ENCODE measurements at regions not wholly inside any gene's neighbourhood (a gene's known extent, or its start where the extent isn't known, plus 50 kb on each side); places are given as distances from the start of the nearest gene placed in this dataset.
"Not testable (repeated sequence)": the region's sequence is repeated elsewhere in the genome, so short reads cannot be mapped to it uniquely, and the experiment has no call there.

DNA sequence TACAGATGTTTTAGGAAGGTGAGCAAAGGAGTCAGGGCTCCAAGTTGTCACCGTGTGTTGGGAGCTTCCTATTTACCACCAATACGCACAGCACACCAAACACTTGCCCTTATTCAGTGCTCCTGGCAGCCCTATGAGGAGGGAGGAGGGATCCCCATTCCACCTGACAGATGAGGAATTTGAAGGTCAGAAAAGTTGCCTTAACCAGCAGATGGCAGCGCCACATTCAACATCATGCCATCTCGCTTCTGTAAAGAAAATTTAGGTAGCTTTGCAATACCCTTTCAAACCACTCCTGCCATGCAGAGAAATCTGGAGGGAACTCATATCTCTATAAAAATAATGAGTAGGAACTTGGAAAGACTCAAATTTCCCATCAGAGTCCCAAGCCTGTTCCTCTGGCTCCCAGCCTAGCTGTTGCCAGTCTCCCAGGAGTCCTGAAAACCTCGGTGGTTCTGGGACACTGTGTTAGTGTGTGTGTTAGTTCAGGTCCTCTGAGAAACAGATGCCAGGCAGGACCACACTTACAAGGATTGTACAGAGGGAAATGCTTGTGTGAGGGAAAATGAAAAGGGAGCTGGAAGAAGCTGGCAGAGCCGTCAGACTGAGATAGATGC, 410.5 kb downstream of the MED13L start:
- H4K20me1 ChIP-seq (replicated peaks; ENCODE audit: control insufficient read depth, extremely low read depth, insufficient read depth, low read length): no peaks in the 10 kb centered on the region
- no peak for FAIRE-seq
- no peak for TF ChIP-seq GATA2 (IDR thresholded peaks at IDR 0.05; ENCODE audit: insufficient read depth, insufficient read length, low read depth, low read length)
- TF ChIP-seq, protein P1, sequence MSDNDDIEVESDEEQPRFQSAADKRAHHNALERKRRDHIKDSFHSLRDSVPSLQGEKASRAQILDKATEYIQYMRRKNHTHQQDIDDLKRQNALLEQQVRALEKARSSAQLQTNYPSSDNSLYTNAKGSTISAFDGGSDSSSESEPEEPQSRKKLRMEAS (IDR thresholded peaks at IDR 0.05; ENCODE audit: insufficient read depth, insufficient read length): no peak
- no peak for TF ChIP-seq CTCF (IDR thresholded peaks at IDR 0.05; ENCODE audit: extremely low read depth in 1 of 2, insufficient read depth in 1 of 2, low read depth in 1 of 2, low read length in 2 of 2)
- TF ChIP-seq POLR2A (IDR thresholded peaks at IDR 0.05; ENCODE audit: low read depth, low read length): no peak
- TF ChIP-seq FOS (IDR thresholded peaks at IDR 0.05; ENCODE audit: borderline replicate concordance, insufficient read depth, low read length): no peak
- TF ChIP-seq POLR2AphosphoS5 (IDR thresholded peaks at IDR 0.05; ENCODE audit: insufficient read depth, low read depth, low read length): no peak
- TF ChIP-seq JUN (IDR thresholded peaks at IDR 0.05; ENCODE audit: borderline replicate concordance, insufficient read depth, insufficient read length, low read depth): no peak
- TF ChIP-seq EZH2 (IDR thresholded peaks at IDR 0.05; ENCODE audit: borderline replicate concordance, low read depth, low read length, severe bottlenecking): no peak
- no peak for TF ChIP-seq MYC (IDR thresholded peaks at IDR 0.05; ENCODE audit: low read depth, low read length)
- CTCF ChIA-PET: interaction anchor here (0.6 kb wide), 1 partner anchor 21 kb away, joined by 3 read pairs; no protein-coding TSS in a partner anchor
- POLR2A ChIA-PET: no interaction called here
- no peak overlapping the region for H3K9ac ChIP-seq (replicated peaks; ENCODE audit: extremely low read depth, insufficient read depth, low read length)
- BruUV-seq (replicated peaks): no TSS peak
- no peak overlapping the region for H2AFZ ChIP-seq (ENCODE audit: low read depth, low read length)
- intact Hi-C loops (cut with micrococcal nuclease): no loop called here
- H3K4me2 ChIP-seq (ENCODE audit: insufficient read depth, low read length): no peak overlapping the region
- no peaks in the 10 kb centered on the region for H3K79me2 ChIP-seq (ENCODE audit: control insufficient read depth, insufficient read depth, low read length)
- H3K4me3 ChIP-seq (replicated peaks in 1 of 3; ENCODE audit: insufficient read depth in 1 of 3, low read depth in 1 of 3, low read length in 3 of 3): no peak overlapping the region
- no peaks in the 10 kb centered on the region for H3K4me1 ChIP-seq (ENCODE audit: control insufficient read depth, extremely low read depth, insufficient read depth, low read length)
- no peak overlapping the region for H3K27ac ChIP-seq (ENCODE audit: insufficient read depth, low read depth, low read length)
- H3K9me3 ChIP-seq (replicated peaks; ENCODE audit: control insufficient read depth, insufficient read depth, low read length): no peaks in the 10 kb centered on the region
- no peaks in the 10 kb centered on the region for H3K9me1 ChIP-seq (replicated peaks; ENCODE audit: control insufficient read depth, extremely low read depth, insufficient read depth, low read length)
- no peaks in the 10 kb centered on the region for H3K36me3 ChIP-seq (ENCODE audit: control insufficient read depth in 2 of 2, extremely low read depth in 1 of 2, insufficient read depth in 2 of 2, low read length in 2 of 2)
- H3K27me3 ChIP-seq (ENCODE audit: control insufficient read depth in 2 of 2, insufficient read depth in 2 of 2, low read length in 2 of 2): no peaks in the 10 kb centered on the region
- DNase-seq (ENCODE audit: low read depth, low spot score): no peak
- dilution Hi-C loops (cut with MboI; ENCODE audit: extremely low pct_ligation_motif_present, low sequenced_read_pairs): no loop called here

DNA sequence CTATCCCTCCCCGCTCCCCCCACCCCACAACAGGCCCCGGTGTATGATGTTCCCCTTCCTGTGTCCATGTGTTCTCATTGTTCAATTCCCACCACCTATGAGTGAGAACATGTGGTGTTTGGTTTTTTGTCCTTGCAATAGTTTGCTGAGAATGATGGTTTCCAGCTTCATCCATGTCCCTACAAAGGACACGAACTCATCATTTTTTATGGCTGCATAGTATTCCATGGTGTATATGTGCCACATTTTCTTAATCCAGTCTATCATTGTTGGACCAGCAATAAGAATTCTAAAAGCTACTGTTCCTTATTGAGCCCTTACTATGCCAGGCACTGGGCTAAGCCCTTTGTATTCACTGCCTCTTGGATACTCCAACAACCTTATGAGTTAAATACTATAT, 411.2 kb downstream of the MED13L start:
- H4K20me1 ChIP-seq (replicated peaks; ENCODE audit: control insufficient read depth, extremely low read depth, insufficient read depth, low read length); H3K4me1 ChIP-seq (ENCODE audit: control insufficient read depth, extremely low read depth, insufficient read depth, low read length); H3K36me3 ChIP-seq (ENCODE audit: control insufficient read depth in 2 of 2, extremely low read depth in 1 of 2, insufficient read depth in 2 of 2, low read length in 2 of 2); H3K4me3 ChIP-seq (replicated peaks in 1 of 3; ENCODE audit: insufficient read depth in 1 of 3, low read depth in 1 of 3, low read length in 3 of 3); H2AFZ ChIP-seq (ENCODE audit: low read depth, low read length); DNase-seq (ENCODE audit: low read depth, low spot score); H3K9ac ChIP-seq (replicated peaks; ENCODE audit: extremely low read depth, insufficient read depth, low read length); FAIRE-seq; BruUV-seq (replicated peaks); intact Hi-C loops (cut with micrococcal nuclease); dilution Hi-C loops (cut with MboI; ENCODE audit: extremely low pct_ligation_motif_present, low sequenced_read_pairs); H3K9me3 ChIP-seq (replicated peaks; ENCODE audit: control insufficient read depth, insufficient read depth, low read length); H3K27me3 ChIP-seq (ENCODE audit: control insufficient read depth in 2 of 2, insufficient read depth in 2 of 2, low read length in 2 of 2); H3K4me2 ChIP-seq (ENCODE audit: insufficient read depth, low read length); CTCF ChIA-PET; H3K27ac ChIP-seq (ENCODE audit: insufficient read depth, low read depth, low read length); POLR2A ChIA-PET; H3K9me1 ChIP-seq (replicated peaks; ENCODE audit: control insufficient read depth, extremely low read depth, insufficient read depth, low read length); H3K79me2 ChIP-seq (ENCODE audit: control insufficient read depth, insufficient read depth, low read length): not testable (repeated sequence)

Data from endothelial cell of umbilical vein (primary cell).